ENCODE measurements at regions not wholly inside any gene's neighbourhood (a gene's known extent, or its start where the extent isn't known, plus 50 kb on each side); places are given as distances from the start of the nearest gene placed in this dataset.

- no peak for DNase-seq
Measured at GRCh38 chr18:53749766-53750165, 474.7 kb downstream of the MBD2 start.

GRCh38 chr18:53747663-53748160 is 476.8 kb downstream of the MBD2 start:
- DNase-seq, result no peak

- DNase-seq, result no peak
Measured at GRCh38 chr18:53747210-53747609, 477.3 kb downstream of the MBD2 start.

GRCh38 chr18:53745986-53746385 is 478.5 kb downstream of the MBD2 start:
- DNase-seq, result no peak

DNA sequence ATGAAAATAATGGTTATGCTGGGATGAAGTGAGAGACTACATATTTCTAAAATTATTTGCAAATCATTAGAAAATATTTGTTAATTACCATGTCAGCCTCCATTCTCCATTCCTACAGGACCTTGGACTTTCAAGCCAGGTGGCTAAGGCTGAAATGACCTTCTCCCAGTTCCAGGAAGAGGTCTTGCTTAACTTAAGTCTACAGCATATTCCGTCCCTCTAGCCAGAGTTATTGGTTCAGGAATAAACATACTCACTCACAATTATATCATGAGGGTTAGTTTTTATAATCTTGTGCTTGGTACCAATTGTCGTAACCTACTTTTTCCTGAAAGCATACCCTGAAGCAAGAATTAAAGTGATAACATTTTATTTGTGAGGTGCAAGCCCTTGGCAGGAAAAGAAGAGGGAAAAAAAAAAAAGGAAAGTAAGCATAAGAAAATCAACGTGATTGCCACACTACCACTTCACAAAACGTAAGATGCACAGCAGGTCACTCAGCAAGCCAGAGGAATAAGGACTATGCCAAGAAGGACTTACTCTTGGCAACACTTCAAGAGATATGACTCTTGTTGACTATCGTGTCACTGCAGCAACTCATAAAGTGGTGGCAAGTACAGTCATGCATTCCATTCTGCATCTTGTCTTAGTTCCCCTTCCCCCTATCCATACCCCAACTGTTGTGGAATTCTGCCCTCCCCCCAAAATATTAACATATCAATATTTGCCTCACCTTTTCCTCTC is 479.1 kb downstream of the MBD2 start:
- no peak for DNase-seq

- no peak for DNase-seq
Measured at GRCh38 chr18:53739700-53740099, 484.8 kb downstream of the MBD2 start.

- no peak for DNase-seq
Measured at GRCh38 chr18:53735526-53735925, 488.9 kb downstream of the MBD2 start.

GRCh38 chr18:53715243-53715853 is 509.1 kb downstream of the MBD2 start:
- DNase-seq, result no peak

- no peak for DNase-seq
Measured at GRCh38 chr18:53710080-53710479, 514.4 kb downstream of the MBD2 start.

DNA sequence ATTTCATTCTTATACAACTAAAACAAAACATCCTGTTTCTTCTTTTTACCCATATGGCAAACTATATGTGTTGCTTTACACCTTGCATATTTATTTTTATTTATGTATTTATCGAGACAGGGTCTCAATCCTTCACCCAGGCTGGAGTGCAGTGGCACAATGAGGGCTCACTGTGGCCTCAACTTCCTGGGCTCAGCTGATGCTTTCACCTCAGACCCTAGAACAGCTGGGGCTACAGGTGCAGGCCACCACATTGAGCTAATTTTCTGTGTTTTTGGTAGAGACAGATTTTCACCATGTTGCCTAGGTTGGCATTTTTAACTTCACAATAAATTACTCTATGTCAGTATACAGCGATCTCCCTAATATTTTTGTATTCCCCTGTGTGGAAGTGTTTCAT is 522.0 kb downstream of the MBD2 start:
- no peak for DNase-seq

GRCh38 chr18:53701697-53702096 is 522.8 kb downstream of the MBD2 start:
- DNase-seq, result no peak

- DNase-seq, result peak in 1 of 5 experiments; percentile 13
Measured at GRCh38 chr18:53698907-53699306, 525.6 kb downstream of the MBD2 start.

- no peak for DNase-seq
Measured at GRCh38 chr18:53689886-53690285, 534.6 kb downstream of the MBD2 start.

DNA sequence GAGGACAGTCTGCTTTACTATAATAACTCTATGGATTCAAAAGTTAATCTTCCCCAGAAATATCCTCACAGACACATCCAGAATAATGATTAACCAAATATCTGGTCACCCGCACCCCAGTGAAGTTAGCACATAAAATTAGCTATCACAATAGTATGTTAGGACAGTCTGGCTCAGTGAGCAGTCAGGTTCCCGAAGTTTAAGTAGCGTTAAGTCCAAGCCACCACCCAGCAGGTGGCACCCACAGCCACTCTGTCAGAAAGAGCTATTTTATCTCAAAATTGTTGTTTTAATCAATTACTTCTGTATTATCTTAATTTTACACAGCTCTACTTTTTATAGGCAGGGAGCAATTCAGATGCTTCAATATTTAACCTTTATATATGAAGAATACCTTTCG is 537.5 kb downstream of the MBD2 start:
- DNase-seq, result no peak

DNA sequence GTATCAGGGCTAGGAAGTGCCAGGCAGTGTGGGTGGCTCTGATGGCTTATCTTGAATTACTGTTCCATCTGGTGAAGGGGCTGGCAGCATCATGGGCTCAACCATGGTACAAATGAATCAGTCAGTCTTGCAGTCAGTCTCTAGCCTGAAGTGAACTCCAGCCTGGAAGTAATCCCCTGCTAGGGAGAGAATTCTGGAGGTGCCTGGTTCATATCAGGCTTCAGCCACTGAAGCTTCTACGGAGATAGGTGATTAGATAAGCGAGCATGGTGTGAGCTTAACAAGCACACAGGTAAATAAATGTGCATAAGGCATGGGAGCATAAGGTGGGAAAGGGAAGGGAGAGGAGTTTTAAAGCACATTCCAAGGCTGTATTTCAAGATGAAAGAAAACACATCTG is 541.7 kb downstream of the MBD2 start:
- no peak for DNase-seq

GRCh38 chr18:53677480-53677879 is 547.0 kb downstream of the MBD2 start:
- no peak for DNase-seq

GRCh38 chr18:53665701-53666100 is 558.8 kb downstream of the MBD2 start:
- DNase-seq, result no peak

DNA sequence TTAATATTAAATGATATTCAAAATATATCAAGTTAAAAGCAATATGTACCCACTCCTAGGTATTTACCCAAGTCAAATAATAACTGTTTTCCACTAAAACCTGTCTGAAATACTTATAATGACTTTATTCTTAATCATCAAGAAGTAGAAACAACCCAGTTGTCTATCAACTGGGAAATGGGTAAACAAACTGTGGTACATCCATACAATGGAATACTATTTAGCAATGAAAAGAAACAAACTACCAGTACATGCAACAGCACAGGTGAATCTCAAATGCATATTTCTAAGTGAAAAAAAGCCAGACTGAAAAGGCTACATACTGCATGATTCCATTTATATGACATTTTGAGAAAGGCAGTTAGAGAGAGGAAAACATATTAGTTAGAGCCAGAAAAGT is 559.9 kb downstream of the MBD2 start:
- DNase-seq, result no peak

- DNase-seq, result no peak
Measured at GRCh38 chr18:53660306-53660705, 564.2 kb downstream of the MBD2 start.

- DNase-seq, result no peak
Measured at GRCh38 chr18:53657257-53657656, 567.2 kb downstream of the MBD2 start.

- DNase-seq, result no peak
Measured at GRCh38 chr18:53649621-53650020, 574.8 kb downstream of the MBD2 start.

- DNase-seq, result no peak
Measured at GRCh38 chr18:53644799-53645471, 579.5 kb downstream of the MBD2 start.

- no peak for DNase-seq
Measured at GRCh38 chr18:53639687-53640086, 584.8 kb downstream of the MBD2 start.

DNA sequence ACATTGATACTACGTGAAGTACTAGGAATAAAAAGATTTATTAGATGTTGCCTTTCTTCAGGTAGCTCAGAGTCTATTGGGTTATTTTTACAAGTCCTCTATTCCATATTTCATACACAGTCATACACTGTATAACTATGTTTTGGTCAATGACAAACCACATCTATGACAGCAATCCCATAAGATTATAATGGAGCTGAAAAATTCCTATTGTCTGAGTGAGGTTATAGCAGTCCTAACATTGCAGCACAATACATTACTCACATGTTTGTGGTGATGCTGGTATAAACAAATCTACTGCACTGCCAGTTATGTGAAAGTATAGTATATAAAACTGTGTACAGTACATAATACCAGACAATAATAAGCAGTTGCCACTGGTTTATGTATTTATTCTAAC is 595.1 kb downstream of the MBD2 start:
- no peak for DNase-seq

All from T-helper 2 cell (primary cell).